Large intestine (tissue), 3 donors: ENCODE measurements at regions not wholly inside any gene's neighbourhood (a gene's known extent, or its start where the extent isn't known, plus 50 kb on each side); places are given as distances from the start of the nearest gene placed in this dataset.

Source experiments
- DNase-seq, 2 donors: peaks; one replicate each; pipeline versions ENCODE4 v3.0.0 to v3.0.0-alpha.2; 2013
- H3K27ac ChIP-seq: one replicate; pipeline ENCODE4 v1.5.1; 2013; ENCODE audit warnings: low read length
- H3K27me3 ChIP-seq: 2 replicates; pipeline ENCODE4 v1.6.1; 2013; ENCODE audit warnings: low read length; ENCODE audit not compliant: control insufficient read depth, insufficient read depth
- H3K36me3 ChIP-seq: 2 replicates; pipeline ENCODE4 v1.6.1; 2013; ENCODE audit warnings: low read length; ENCODE audit not compliant: control insufficient read depth, insufficient read depth
- H3K4me1 ChIP-seq: one replicate; pipeline ENCODE4 v1.6.1; 2013; ENCODE audit warnings: low read length; ENCODE audit not compliant: control insufficient read depth, insufficient read depth
- H3K4me3 ChIP-seq: one replicate; pipeline ENCODE4 v1.5.1; 2013; ENCODE audit warnings: low read length
- H3K9me3 ChIP-seq: one replicate; pipeline ENCODE4 v1.6.1; 2013; ENCODE audit warnings: mild to moderate bottlenecking, low read depth, low read length, moderate library complexity; ENCODE audit not compliant: control insufficient read depth
- WGBS: methylation state at CpG from one replicate; pipeline ENCODE4 v1.1.5; 2013; ENCODE audit warnings: low lambda C conversion rate; ENCODE audit not compliant: insufficient coverage; 5-methylcytosine and 5-hydroxymethylcytosine counted together

GRCh38 chr3:117102426-117102825 lies 392.8 kb downstream of the TUSC7 start:
- WGBS, result no CpG with 5 or more reads among the region's 3 CpGs
- H3K4me1 ChIP-seq, result no peaks in the 10 kb centered on the region
- DNase-seq, result no peak
- H3K9me3 ChIP-seq, result no peaks in the 10 kb centered on the region
- H3K4me3 ChIP-seq, result no peak overlapping the region
- H3K36me3 ChIP-seq, result no peaks in the 10 kb centered on the region
- no peaks in the 10 kb centered on the region for H3K27me3 ChIP-seq
- H3K27ac ChIP-seq, result no peak overlapping the region

GRCh38 chr3:117103675-117104074 lies 394.1 kb downstream of the TUSC7 start:
- H3K4me1 ChIP-seq, result no peaks in the 10 kb centered on the region
- no peak overlapping the region for H3K4me3 ChIP-seq
- H3K27ac ChIP-seq, result no peak overlapping the region
- no peaks in the 10 kb centered on the region for H3K9me3 ChIP-seq
- no peaks in the 10 kb centered on the region for H3K27me3 ChIP-seq
- no CpG with 5 or more reads among the region's 3 CpGs for WGBS
- no peaks in the 10 kb centered on the region for H3K36me3 ChIP-seq
- no peak for DNase-seq

DNA sequence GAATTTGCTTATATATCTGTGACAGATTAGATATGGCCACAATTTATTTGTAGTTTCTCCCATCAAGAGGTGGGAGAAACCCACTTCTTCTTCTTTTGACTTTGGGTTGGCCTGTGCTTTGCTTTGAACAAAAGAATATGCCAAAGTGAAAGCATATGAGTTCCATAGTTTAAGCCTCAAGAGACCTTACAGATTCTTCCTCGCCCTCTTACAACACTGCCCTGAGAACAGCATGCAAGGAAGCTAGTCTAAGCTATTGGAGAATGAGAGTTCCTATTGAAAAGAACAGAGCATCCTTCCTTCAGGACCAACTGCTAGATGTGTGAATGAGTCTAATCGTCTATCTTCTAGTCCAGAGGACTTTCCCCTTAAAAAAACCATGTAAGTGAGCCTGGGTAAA lies 394.8 kb downstream of the TUSC7 start:
- no peaks in the 10 kb centered on the region for H3K4me1 ChIP-seq
- no peaks in the 10 kb centered on the region for H3K9me3 ChIP-seq
- DNase-seq, result no peak
- no peak overlapping the region for H3K4me3 ChIP-seq
- H3K36me3 ChIP-seq, result no peaks in the 10 kb centered on the region
- no peak overlapping the region for H3K27ac ChIP-seq
- WGBS, result no CpG with 5 or more reads among the region's 2 CpGs
- no peaks in the 10 kb centered on the region for H3K27me3 ChIP-seq

DNA sequence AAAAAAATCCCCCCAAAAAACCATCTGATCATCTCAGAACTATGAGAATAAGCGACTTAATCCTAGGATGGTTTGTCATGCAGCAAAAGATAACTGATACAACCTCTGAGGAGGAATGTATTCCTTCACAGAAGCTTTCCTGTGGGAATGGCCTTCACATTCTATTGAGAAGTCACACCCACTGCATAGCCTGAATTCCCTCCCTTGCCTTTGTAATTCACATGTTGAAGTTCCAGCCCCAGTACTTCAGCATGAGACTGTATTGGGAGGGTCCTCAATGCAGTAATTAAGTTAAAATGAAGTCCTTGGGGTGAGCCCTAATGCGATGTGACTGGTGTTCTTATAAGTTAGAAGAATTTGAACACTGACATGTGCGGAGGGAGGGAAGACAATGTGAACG lies 395.2 kb downstream of the TUSC7 start:
- no peaks in the 10 kb centered on the region for H3K9me3 ChIP-seq
- no peaks in the 10 kb centered on the region for H3K4me1 ChIP-seq
- no peak for DNase-seq
- H3K27me3 ChIP-seq, result no peaks in the 10 kb centered on the region
- no peaks in the 10 kb centered on the region for H3K36me3 ChIP-seq
- no peak overlapping the region for H3K27ac ChIP-seq
- no CpG with 5 or more reads among the region's 4 CpGs for WGBS
- no peak overlapping the region for H3K4me3 ChIP-seq

GRCh38 chr3:117105686-117106085 lies 396.1 kb downstream of the TUSC7 start:
- Histone ChIP-seq H3K9me3 (no peaks in the 10 kb centered on the region), H3K27me3 (no peaks in the 10 kb centered on the region), H3K36me3 (no peaks in the 10 kb centered on the region), H3K4me1 (no peaks in the 10 kb centered on the region), H3K27ac (no peak overlapping the region), H3K4me3 (no peak overlapping the region)
- no peak for DNase-seq
- 65% methylated on average over 4 of the region's 5 CpGs for WGBS

DNA sequence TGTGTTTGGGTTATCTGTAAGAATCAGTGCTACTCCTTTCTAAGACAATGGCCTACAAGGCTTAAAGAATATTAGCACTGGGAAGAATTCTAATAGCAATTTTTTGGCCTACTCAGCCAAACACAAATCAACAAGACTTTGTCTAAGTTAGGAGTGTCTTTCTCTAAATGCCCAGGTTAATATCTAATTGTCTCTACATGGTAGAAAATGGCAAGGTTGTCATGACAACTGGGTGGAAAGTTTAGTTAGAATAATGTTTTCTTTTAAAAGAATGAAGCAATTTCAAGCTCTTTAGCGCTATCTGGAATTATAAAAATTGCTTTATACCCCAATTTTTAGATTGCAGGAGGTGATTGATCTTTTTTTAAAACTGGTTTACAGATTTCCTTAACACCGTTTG lies 396.8 kb downstream of the TUSC7 start:
- no peaks in the 10 kb centered on the region for H3K4me1 ChIP-seq
- 76% methylated on average over 2 of the region's 2 CpGs for WGBS
- DNase-seq, result no peak
- H3K36me3 ChIP-seq, result no peaks in the 10 kb centered on the region
- no peak overlapping the region for H3K4me3 ChIP-seq
- H3K9me3 ChIP-seq, result no peaks in the 10 kb centered on the region
- no peak overlapping the region for H3K27ac ChIP-seq
- no peaks in the 10 kb centered on the region for H3K27me3 ChIP-seq

DNA sequence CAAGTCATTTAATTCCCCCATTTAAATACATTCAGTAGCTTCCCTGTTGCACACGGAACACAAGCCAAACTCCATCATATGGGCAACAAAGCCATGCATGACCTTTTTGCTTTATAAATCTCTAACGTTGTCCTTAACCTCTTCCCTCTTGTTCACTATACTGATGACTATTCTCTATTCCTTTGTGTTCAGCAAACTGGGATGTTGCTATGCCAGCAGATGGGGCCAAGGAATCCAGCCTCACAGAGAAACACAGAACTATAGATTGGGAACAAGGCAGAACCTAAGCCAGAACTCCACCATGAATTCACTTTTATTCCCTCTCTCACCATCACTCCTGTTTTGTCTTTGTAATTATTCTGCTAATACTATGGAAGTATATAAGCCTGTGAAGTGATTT lies 398.4 kb downstream of the TUSC7 start:
- no peak overlapping the region for H3K4me3 ChIP-seq
- H3K4me1 ChIP-seq, result no peaks in the 10 kb centered on the region
- no peaks in the 10 kb centered on the region for H3K36me3 ChIP-seq
- WGBS, result 94% methylated on average over 2 of the region's 2 CpGs
- H3K27ac ChIP-seq, result no peak overlapping the region
- no peaks in the 10 kb centered on the region for H3K9me3 ChIP-seq
- H3K27me3 ChIP-seq, result no peaks in the 10 kb centered on the region
- no peak for DNase-seq

DNA sequence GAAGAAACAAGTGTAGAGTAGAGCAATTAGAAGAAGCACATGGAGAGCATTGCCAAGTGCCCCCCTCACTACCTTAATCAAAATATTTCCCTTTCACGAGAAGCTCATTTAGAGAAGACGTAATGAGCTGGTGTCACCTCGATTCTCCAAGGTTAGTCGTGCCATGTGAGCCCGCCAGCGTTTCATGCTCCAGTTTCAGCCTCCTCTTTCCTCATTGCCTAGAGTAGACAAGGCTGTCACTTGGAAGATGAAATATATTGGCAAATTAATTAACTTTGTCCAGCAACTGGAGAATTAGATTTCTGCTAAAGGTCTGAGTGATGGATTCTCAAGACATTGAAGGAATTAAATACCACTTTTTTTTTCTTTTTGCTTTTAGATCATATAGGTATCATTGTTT lies 399.6 kb downstream of the TUSC7 start:
- no peaks in the 10 kb centered on the region for H3K27me3 ChIP-seq
- H3K36me3 ChIP-seq, result no peaks in the 10 kb centered on the region
- WGBS, result no CpG with 5 or more reads among the region's 6 CpGs
- DNase-seq, result no peak
- no peaks in the 10 kb centered on the region for H3K9me3 ChIP-seq
- no peaks in the 10 kb centered on the region for H3K4me1 ChIP-seq
- H3K27ac ChIP-seq, result no peak overlapping the region
- H3K4me3 ChIP-seq, result no peak overlapping the region

GRCh38 chr3:117114517-117115265 lies 405.1 kb downstream of the TUSC7 start:
- DNase-seq, result no peak
- WGBS, result 94% methylated on average over 3 of the region's 5 CpGs

GRCh38 chr3:117117188-117117936 lies 407.8 kb downstream of the TUSC7 start:
- 40% methylated on average over 2 of the region's 2 CpGs for WGBS
- H3K27me3 ChIP-seq, result no peaks in the 10 kb centered on the region
- H3K27ac ChIP-seq, result peak overlapping the region; percentile 2
- DNase-seq, result peak in 1 of 2 donors; percentile 57
- no peaks in the 10 kb centered on the region for H3K36me3 ChIP-seq
- H3K4me3 ChIP-seq, result no peak overlapping the region
- peaks cover 9% of the 10 kb centered on the region for H3K4me1 ChIP-seq
- H3K9me3 ChIP-seq, result no peaks in the 10 kb centered on the region

More at GRCh38 chr3:117114517-117115265, 405.1 kb downstream of the TUSC7 start:
- Histone ChIP-seq H3K27me3 (no peaks in the 10 kb centered on the region), H3K9me3 (no peaks in the 10 kb centered on the region), H3K4me3 (no peak overlapping the region), H3K27ac (no peak overlapping the region), H3K4me1 (peaks cover 9% of the 10 kb centered on the region), H3K36me3 (no peaks in the 10 kb centered on the region)
